ENCODE measurements at regions not wholly inside any gene's neighbourhood (a gene's known extent, or its start where the extent isn't known, plus 50 kb on each side); places are given as distances from the start of the nearest gene placed in this dataset.
A peak's percentile ranks its signal among the peaks of the same experiment; 100 is the strongest.

GRCh38 chr10:78804411-78805032, 264.2 kb upstream of the ZMIZ1 start:
- H3K9ac ChIP-seq (ENCODE audit: low read length): no peak overlapping the region

GRCh38 chr10:78805176-78805575, 263.6 kb upstream of the ZMIZ1 start:
- Histone ChIP-seq H3K27ac (ENCODE audit: low read depth, low read length) (peak overlapping the region; percentile 59), H3K9me3 (ENCODE audit: low read length) (no peaks in the 10 kb centered on the region), H3K4me1 (ENCODE audit: insufficient read depth, low read length) (peaks cover 47% of the 10 kb centered on the region), H3K4me3 (ENCODE audit: low read depth in 1 of 2, low read length in 2 of 2) (no peak overlapping the region), H3K36me3 (ENCODE audit: insufficient read depth, low read length) (no peaks in the 10 kb centered on the region), H3K9ac (ENCODE audit: low read length) (no peak overlapping the region), H3K27me3 (ENCODE audit: control insufficient read depth in 1 of 2, insufficient read depth in 2 of 2, low read length in 2 of 2) (no peaks in the 10 kb centered on the region)

More at GRCh38 chr10:78804411-78805032, 264.2 kb upstream of the ZMIZ1 start:
- H3K9me3 ChIP-seq (ENCODE audit: low read length): no peaks in the 10 kb centered on the region
- H3K4me3 ChIP-seq (ENCODE audit: low read depth in 1 of 2, low read length in 2 of 2): no peak overlapping the region
- H3K36me3 ChIP-seq (ENCODE audit: insufficient read depth, low read length): no peaks in the 10 kb centered on the region
- no peaks in the 10 kb centered on the region for H3K27me3 ChIP-seq (ENCODE audit: control insufficient read depth in 1 of 2, insufficient read depth in 2 of 2, low read length in 2 of 2)
- H3K4me1 ChIP-seq (ENCODE audit: insufficient read depth, low read length): peaks cover 47% of the 10 kb centered on the region
- peak overlapping the region; percentile 59 for H3K27ac ChIP-seq (ENCODE audit: low read depth, low read length)

- Histone ChIP-seq H3K27me3 (ENCODE audit: control insufficient read depth in 1 of 2, insufficient read depth in 2 of 2, low read length in 2 of 2) (no peaks in the 10 kb centered on the region), H3K4me1 (ENCODE audit: insufficient read depth, low read length) (peaks cover 46% of the 10 kb centered on the region), H3K9ac (ENCODE audit: low read length) (no peak overlapping the region), H3K36me3 (ENCODE audit: insufficient read depth, low read length) (no peaks in the 10 kb centered on the region), H3K9me3 (ENCODE audit: low read length) (no peaks in the 10 kb centered on the region), H3K27ac (ENCODE audit: low read depth, low read length) (peak overlapping the region; percentile 45), H3K4me3 (ENCODE audit: low read depth in 1 of 2, low read length in 2 of 2) (no peak overlapping the region)
Observed at GRCh38 chr10:78806681-78807221, 262.0 kb upstream of the ZMIZ1 start.

GRCh38 chr10:78807504-78808203, 261.1 kb upstream of the ZMIZ1 start:
- H3K9me3 ChIP-seq (ENCODE audit: low read length): no peaks in the 10 kb centered on the region
- H3K27me3 ChIP-seq (ENCODE audit: control insufficient read depth in 1 of 2, insufficient read depth in 2 of 2, low read length in 2 of 2): no peaks in the 10 kb centered on the region
- H3K4me3 ChIP-seq (ENCODE audit: low read depth in 1 of 2, low read length in 2 of 2): no peak overlapping the region
- no peak overlapping the region for H3K9ac ChIP-seq (ENCODE audit: low read length)
- peaks cover 37% of the 10 kb centered on the region for H3K4me1 ChIP-seq (ENCODE audit: insufficient read depth, low read length)
- H3K36me3 ChIP-seq (ENCODE audit: insufficient read depth, low read length): no peaks in the 10 kb centered on the region
- H3K27ac ChIP-seq (ENCODE audit: low read depth, low read length): no peak overlapping the region

- Histone ChIP-seq H3K4me3 (ENCODE audit: low read depth in 1 of 2, low read length in 2 of 2) (no peak overlapping the region), H3K4me1 (ENCODE audit: insufficient read depth, low read length) (peaks cover 37% of the 10 kb centered on the region), H3K36me3 (ENCODE audit: insufficient read depth, low read length) (no peaks in the 10 kb centered on the region), H3K9me3 (ENCODE audit: low read length) (no peaks in the 10 kb centered on the region), H3K27me3 (ENCODE audit: control insufficient read depth in 1 of 2, insufficient read depth in 2 of 2, low read length in 2 of 2) (no peaks in the 10 kb centered on the region), H3K27ac (ENCODE audit: low read depth, low read length) (no peak overlapping the region), H3K9ac (ENCODE audit: low read length) (no peak overlapping the region)
Observed at GRCh38 chr10:78808286-78808685, 260.5 kb upstream of the ZMIZ1 start.

- no peaks in the 10 kb centered on the region for H3K36me3 ChIP-seq (ENCODE audit: insufficient read depth, low read length)
- H3K4me1 ChIP-seq (ENCODE audit: insufficient read depth, low read length): peaks cover 34% of the 10 kb centered on the region
- H3K27ac ChIP-seq (ENCODE audit: low read depth, low read length): no peak overlapping the region
Observed at GRCh38 chr10:78808736-78809367, 259.9 kb upstream of the ZMIZ1 start.

GRCh38 chr10:78811174-78811573, 257.6 kb upstream of the ZMIZ1 start:
- Histone ChIP-seq H3K27ac (ENCODE audit: low read depth, low read length) (no peak overlapping the region), H3K4me1 (ENCODE audit: insufficient read depth, low read length) (peaks cover 10% of the 10 kb centered on the region), H3K4me3 (ENCODE audit: low read depth in 1 of 2, low read length in 2 of 2) (no peak overlapping the region), H3K36me3 (ENCODE audit: insufficient read depth, low read length) (no peaks in the 10 kb centered on the region), H3K9me3 (ENCODE audit: low read length) (no peaks in the 10 kb centered on the region), H3K9ac (ENCODE audit: low read length) (no peak overlapping the region), H3K27me3 (ENCODE audit: control insufficient read depth in 1 of 2, insufficient read depth in 2 of 2, low read length in 2 of 2) (no peaks in the 10 kb centered on the region)

More at GRCh38 chr10:78808736-78809367, 259.9 kb upstream of the ZMIZ1 start:
- Histone ChIP-seq H3K27me3 (ENCODE audit: control insufficient read depth in 1 of 2, insufficient read depth in 2 of 2, low read length in 2 of 2) (no peaks in the 10 kb centered on the region), H3K9me3 (ENCODE audit: low read length) (no peaks in the 10 kb centered on the region), H3K9ac (ENCODE audit: low read length) (no peak overlapping the region), H3K4me3 (ENCODE audit: low read depth in 1 of 2, low read length in 2 of 2) (no peak overlapping the region)

GRCh38 chr10:78812571-78813318, 256.0 kb upstream of the ZMIZ1 start:
- Histone ChIP-seq H3K4me1 (ENCODE audit: insufficient read depth, low read length) (no peaks in the 10 kb centered on the region), H3K9me3 (ENCODE audit: low read length) (no peaks in the 10 kb centered on the region), H3K9ac (ENCODE audit: low read length) (no peak overlapping the region), H3K4me3 (ENCODE audit: low read depth in 1 of 2, low read length in 2 of 2) (no peak overlapping the region), H3K36me3 (ENCODE audit: insufficient read depth, low read length) (no peaks in the 10 kb centered on the region), H3K27me3 (ENCODE audit: control insufficient read depth in 1 of 2, insufficient read depth in 2 of 2, low read length in 2 of 2) (no peaks in the 10 kb centered on the region), H3K27ac (ENCODE audit: low read depth, low read length) (no peak overlapping the region)

- H3K27ac ChIP-seq (ENCODE audit: low read depth, low read length): no peak overlapping the region
- H3K4me1 ChIP-seq (ENCODE audit: insufficient read depth, low read length): no peaks in the 10 kb centered on the region
- H3K9me3 ChIP-seq (ENCODE audit: low read length): no peaks in the 10 kb centered on the region
- H3K36me3 ChIP-seq (ENCODE audit: insufficient read depth, low read length): no peaks in the 10 kb centered on the region
- H3K27me3 ChIP-seq (ENCODE audit: control insufficient read depth in 1 of 2, insufficient read depth in 2 of 2, low read length in 2 of 2): no peaks in the 10 kb centered on the region
- no peak overlapping the region for H3K9ac ChIP-seq (ENCODE audit: low read length)
- H3K4me3 ChIP-seq (ENCODE audit: low read depth in 1 of 2, low read length in 2 of 2): no peak overlapping the region
Observed at GRCh38 chr10:78813526-78813925, 255.2 kb upstream of the ZMIZ1 start.

GRCh38 chr10:78813998-78814399, 254.8 kb upstream of the ZMIZ1 start:
- Histone ChIP-seq H3K9ac (ENCODE audit: low read length) (no peak overlapping the region), H3K27me3 (ENCODE audit: control insufficient read depth in 1 of 2, insufficient read depth in 2 of 2, low read length in 2 of 2) (no peaks in the 10 kb centered on the region), H3K4me1 (ENCODE audit: insufficient read depth, low read length) (no peaks in the 10 kb centered on the region), H3K27ac (ENCODE audit: low read depth, low read length) (no peak overlapping the region), H3K36me3 (ENCODE audit: insufficient read depth, low read length) (no peaks in the 10 kb centered on the region), H3K9me3 (ENCODE audit: low read length) (no peaks in the 10 kb centered on the region), H3K4me3 (ENCODE audit: low read depth in 1 of 2, low read length in 2 of 2) (no peak overlapping the region)

GRCh38 chr10:78814407-78814806, 254.4 kb upstream of the ZMIZ1 start:
- H3K9me3 ChIP-seq (ENCODE audit: low read length): no peaks in the 10 kb centered on the region
- H3K27me3 ChIP-seq (ENCODE audit: control insufficient read depth in 1 of 2, insufficient read depth in 2 of 2, low read length in 2 of 2): no peaks in the 10 kb centered on the region
- no peak overlapping the region for H3K9ac ChIP-seq (ENCODE audit: low read length)
- H3K4me3 ChIP-seq (ENCODE audit: low read depth in 1 of 2, low read length in 2 of 2): no peak overlapping the region
- no peak overlapping the region for H3K27ac ChIP-seq (ENCODE audit: low read depth, low read length)
- no peaks in the 10 kb centered on the region for H3K36me3 ChIP-seq (ENCODE audit: insufficient read depth, low read length)
- H3K4me1 ChIP-seq (ENCODE audit: insufficient read depth, low read length): no peaks in the 10 kb centered on the region
